ENCODE measurements at regions not wholly inside any gene's neighbourhood (a gene's known extent, or its start where the extent isn't known, plus 50 kb on each side); places are given as distances from the start of the nearest gene placed in this dataset.

- 64 to 79% (median 76%) methylated on average over 10 to 12 of the region's 12 CpGs for WGBS, 4 donors
- intact Hi-C loops (cut with DNase I) = loop anchor here in 6 of 10 donors (5.0 to 10.0 kb wide), 6 partner anchors 116 to 326 kb away; partner anchors contain the start of genes BIRC7 (in 1 of the 6) and NKAIN4 (in 1 of the 6)
- TF ChIP-seq CTCF (IDR thresholded peaks at IDR 0.05) = no peak
- TF ChIP-seq POLR2A (IDR thresholded peaks at IDR 0.05) = no peak
- no peaks in the 10 kb centered on the region for H3K36me3 ChIP-seq
- peaks cover 0 to 7% (median 0%) of the 10 kb centered on the region in 12 donors for H3K4me1 ChIP-seq
- no peaks in the 10 kb centered on the region for H3K9me3 ChIP-seq
- no peak for ATAC-seq
- no peak overlapping the region for H3K27ac ChIP-seq
- H3K4me3 ChIP-seq = no peak overlapping the region
- DNase-seq = peak in 2 of 5 donors; percentile 20 to 38
- H3K27me3 ChIP-seq = peaks cover 0 to 60% (median 21%) of the 10 kb centered on the region in 9 donors
Measured at GRCh38 chr20:63058696-63059335, 52.1 kb upstream of the BHLHE23 start.

GRCh38 chr20:63057171-63058117 is 50.7 kb upstream of the BHLHE23 start:
- Histone ChIP-seq H3K36me3 (no peaks in the 10 kb centered on the region), H3K4me1 (peaks cover 0 to 7% (median 0%) of the 10 kb centered on the region in 12 donors), H3K27me3 (peaks cover 5 to 63% (median 26%) of the 10 kb centered on the region in 9 donors), H3K4me3 (no peak overlapping the region), H3K27ac (no peak overlapping the region), H3K9me3 (no peaks in the 10 kb centered on the region)
- DNase-seq (no peak), ATAC-seq (no peak)
- WGBS, 4 donors = 67 to 75% (median 68%) methylated on average over 3 of the region's 3 CpGs
- TF ChIP-seq POLR2A (IDR thresholded peaks at IDR 0.05) (no peak), CTCF (IDR thresholded peaks at IDR 0.05) (no peak)
- intact Hi-C loops (cut with DNase I) = loop anchor here (2.0 to 10.0 kb wide), 8 partner anchors 117 to 327 kb away; partner anchors contain the start of genes BIRC7 (in 1 of the 10) and NKAIN4 (in 1 of the 10)

GRCh38 chr20:63056236-63057170 is 49.7 kb upstream of the BHLHE23 start:
- Histone ChIP-seq H3K27me3 (peaks cover 5 to 73% (median 27%) of the 10 kb centered on the region in 9 donors), H3K4me3 (no peak overlapping the region), H3K4me1 (peaks cover 0 to 7% (median 0%) of the 10 kb centered on the region in 12 donors), H3K27ac (no peak overlapping the region), H3K36me3 (no peaks in the 10 kb centered on the region), H3K9me3 (peaks cover 0 to under 1% (median 0%) of the 10 kb centered on the region in 12 donors)
- peak in 3 of 5 donors; percentile 18 to 66 (median 34) for DNase-seq
- TF ChIP-seq POLR2A (IDR thresholded peaks at IDR 0.05) = no peak
- TF ChIP-seq CTCF (IDR thresholded peaks at IDR 0.05) = peak; percentile 80 to 97 (median 89)
- ATAC-seq = peak in 3 of 4 donors; percentile 30 to 67 (median 38)
- intact Hi-C loops (cut with DNase I) = loop anchor here (1.0 to 10.0 kb wide), 9 partner anchors 118 to 328 kb away; partner anchors contain the start of genes BIRC7 (in 1 of the 10) and NKAIN4 (in 1 of the 10)
- 10 to 14% (median 12%) methylated on average over 30 to 39 of the region's 39 CpGs for WGBS, 4 donors
